ENCODE measurements at regions not wholly inside any gene's neighbourhood (a gene's known extent, or its start where the extent isn't known, plus 50 kb on each side); places are given as distances from the start of the nearest gene placed in this dataset.
"Not testable (repeated sequence)": the region's sequence is repeated elsewhere in the genome, so short reads cannot be mapped to it uniquely, and the experiment has no call there.

DNA sequence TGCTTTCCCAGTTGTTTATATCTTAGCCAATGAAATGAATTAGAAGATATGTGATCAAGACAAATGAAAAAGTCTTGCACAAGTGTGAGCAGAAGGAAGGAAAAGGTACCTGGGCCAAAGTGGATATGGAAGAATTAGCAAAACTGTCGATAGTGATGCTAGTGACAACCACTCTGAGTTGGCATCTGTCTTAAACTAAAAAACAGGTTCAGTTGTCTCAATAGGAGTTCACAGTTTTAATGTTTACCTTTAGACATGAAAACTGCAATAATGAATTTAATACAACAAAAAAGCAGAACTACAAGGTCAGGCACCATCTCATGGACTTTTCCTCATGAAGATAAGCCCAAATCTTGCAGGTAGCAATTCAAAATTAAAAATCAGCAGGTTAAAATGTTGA lies 688.5 kb downstream of the EFNB2 start:
- Histone ChIP-seq H3K9me3 (no peaks in the 10 kb centered on the region), H3K27ac (no peak overlapping the region), H3K27me3 (no peaks in the 10 kb centered on the region), H3K36me3 (no peaks in the 10 kb centered on the region), H3K4me3 (no peak overlapping the region), H3K4me1 (no peaks in the 10 kb centered on the region)
- DNase-seq: no peak
- TF ChIP-seq POLR2A (IDR thresholded peaks at IDR 0.05): no peak
- TF ChIP-seq, protein P1, sequence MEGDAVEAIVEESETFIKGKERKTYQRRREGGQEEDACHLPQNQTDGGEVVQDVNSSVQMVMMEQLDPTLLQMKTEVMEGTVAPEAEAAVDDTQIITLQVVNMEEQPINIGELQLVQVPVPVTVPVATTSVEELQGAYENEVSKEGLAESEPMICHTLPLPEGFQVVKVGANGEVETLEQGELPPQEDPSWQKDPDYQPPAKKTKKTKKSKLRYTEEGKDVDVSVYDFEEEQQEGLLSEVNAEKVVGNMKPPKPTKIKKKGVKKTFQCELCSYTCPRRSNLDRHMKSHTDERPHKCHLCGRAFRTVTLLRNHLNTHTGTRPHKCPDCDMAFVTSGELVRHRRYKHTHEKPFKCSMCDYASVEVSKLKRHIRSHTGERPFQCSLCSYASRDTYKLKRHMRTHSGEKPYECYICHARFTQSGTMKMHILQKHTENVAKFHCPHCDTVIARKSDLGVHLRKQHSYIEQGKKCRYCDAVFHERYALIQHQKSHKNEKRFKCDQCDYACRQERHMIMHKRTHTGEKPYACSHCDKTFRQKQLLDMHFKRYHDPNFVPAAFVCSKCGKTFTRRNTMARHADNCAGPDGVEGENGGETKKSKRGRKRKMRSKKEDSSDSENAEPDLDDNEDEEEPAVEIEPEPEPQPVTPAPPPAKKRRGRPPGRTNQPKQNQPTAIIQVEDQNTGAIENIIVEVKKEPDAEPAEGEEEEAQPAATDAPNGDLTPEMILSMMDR (IDR thresholded peaks at IDR 0.05): no peak
- intact Hi-C loops (cut with DNase I; ENCODE audit: low total_unique reads): no loop called here

DNA sequence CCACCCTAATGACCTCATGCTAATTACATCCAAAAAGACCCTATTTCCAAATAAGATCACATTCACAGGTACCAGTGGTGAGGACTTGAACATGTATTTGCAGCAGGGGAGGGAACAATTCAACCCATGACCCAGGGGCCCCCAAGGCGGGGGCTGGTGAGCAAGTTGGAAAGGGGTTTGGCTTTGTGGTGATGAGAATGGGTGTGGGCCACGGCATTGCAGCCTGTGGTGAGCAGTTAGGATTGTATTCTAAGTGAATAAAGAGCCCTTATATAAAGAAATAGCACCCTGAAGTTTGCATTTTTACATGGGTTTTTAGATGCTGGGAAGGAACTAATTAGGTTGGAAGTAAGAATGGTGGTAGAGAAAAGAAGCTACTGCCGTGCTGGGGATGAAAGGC lies 694.2 kb downstream of the EFNB2 start:
- Histone ChIP-seq H3K9me3 (no peaks in the 10 kb centered on the region), H3K4me3 (no peak overlapping the region), H3K36me3 (no peaks in the 10 kb centered on the region), H3K27ac (no peak overlapping the region), H3K27me3 (no peaks in the 10 kb centered on the region), H3K4me1 (no peaks in the 10 kb centered on the region)
- intact Hi-C loops (cut with DNase I; ENCODE audit: low total_unique reads): no loop called here
- no peak for DNase-seq
- TF ChIP-seq, protein P1 (IDR thresholded peaks at IDR 0.05): no peak
- no peak for TF ChIP-seq POLR2A (IDR thresholded peaks at IDR 0.05)

DNA sequence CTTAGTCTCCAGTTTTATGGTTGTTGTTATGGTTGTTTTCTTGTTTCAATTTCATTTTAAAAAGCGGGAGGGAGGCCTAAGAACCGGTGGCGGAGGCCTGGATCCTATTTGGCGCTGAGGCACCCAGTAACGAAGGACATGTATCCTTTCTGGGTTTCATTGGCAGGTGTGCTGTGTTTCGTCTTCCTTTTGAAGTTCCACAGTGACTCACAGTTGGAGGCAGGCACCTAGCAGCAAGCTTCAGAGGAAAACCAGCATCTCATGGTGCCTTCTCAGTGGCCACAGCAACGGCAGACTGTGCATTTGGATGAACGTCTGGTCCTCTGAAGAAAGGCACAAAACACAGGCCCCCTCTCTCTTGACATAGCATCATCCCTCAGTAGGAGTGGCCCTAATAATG lies 697.2 kb downstream of the EFNB2 start:
- Histone ChIP-seq H3K9me3 (no peaks in the 10 kb centered on the region), H3K27me3 (no peaks in the 10 kb centered on the region)

DNA sequence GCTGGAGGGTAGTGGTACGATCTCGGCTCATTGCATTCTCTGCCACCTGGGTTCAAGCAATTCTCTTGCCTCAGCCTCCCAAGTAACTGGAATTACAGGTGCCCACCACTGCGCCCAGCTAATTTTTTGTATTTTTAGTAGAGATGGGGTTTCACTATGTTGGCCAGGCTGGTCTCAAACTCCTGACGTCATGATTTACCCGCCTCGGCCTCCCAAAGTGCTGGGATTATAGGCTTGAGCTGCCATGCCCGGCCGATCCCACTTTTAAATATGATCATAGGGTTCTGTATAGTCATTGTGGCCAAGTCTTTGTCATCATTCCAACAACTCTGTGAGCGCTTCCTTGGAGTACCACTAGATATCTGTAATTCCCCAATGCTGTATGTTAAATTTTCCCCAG lies 698.2 kb downstream of the EFNB2 start:
- H3K27ac ChIP-seq; H3K4me1 ChIP-seq; H3K9me3 ChIP-seq; intact Hi-C loops (cut with DNase I; ENCODE audit: low total_unique reads); DNase-seq; H3K27me3 ChIP-seq; H3K4me3 ChIP-seq; H3K36me3 ChIP-seq: not testable (repeated sequence)

More for the DNA sequence above, 697.2 kb downstream of the EFNB2 start:
- Histone ChIP-seq H3K4me3 (no peak overlapping the region), H3K27ac (no peak overlapping the region), H3K36me3 (no peaks in the 10 kb centered on the region), H3K4me1 (no peaks in the 10 kb centered on the region)
- no peak for DNase-seq
- intact Hi-C loops (cut with DNase I; ENCODE audit: low total_unique reads): no loop called here
- TF ChIP-seq, protein P1 (IDR thresholded peaks at IDR 0.05): no peak
- TF ChIP-seq POLR2A (IDR thresholded peaks at IDR 0.05): no peak

DNA sequence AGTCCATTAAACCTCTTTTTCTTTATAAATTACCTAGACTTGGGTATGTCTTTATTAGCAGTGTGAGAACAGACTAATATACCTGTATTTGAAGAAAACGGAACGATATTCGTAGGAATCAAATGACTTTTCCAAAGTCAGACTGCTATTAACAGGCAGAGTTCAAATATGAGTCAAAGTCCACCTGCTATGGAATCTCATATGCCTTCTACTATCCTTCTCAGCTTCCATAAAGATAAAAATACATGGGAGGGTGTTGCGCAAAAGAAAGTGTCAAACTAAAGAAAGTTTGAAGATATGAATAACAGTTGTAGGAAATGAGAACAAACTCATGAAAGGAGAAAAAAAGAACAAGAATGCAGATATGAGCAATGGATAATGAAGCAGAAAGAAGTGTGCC lies 704.6 kb downstream of the EFNB2 start:
- intact Hi-C loops (cut with DNase I; ENCODE audit: low total_unique reads): no loop called here
- no peaks in the 10 kb centered on the region for H3K9me3 ChIP-seq
- no peaks in the 10 kb centered on the region for H3K36me3 ChIP-seq
- no peak overlapping the region for H3K27ac ChIP-seq
- TF ChIP-seq, protein P1 (IDR thresholded peaks at IDR 0.05): no peak
- DNase-seq: no peak
- no peak overlapping the region for H3K4me3 ChIP-seq
- no peaks in the 10 kb centered on the region for H3K27me3 ChIP-seq
- H3K4me1 ChIP-seq: no peaks in the 10 kb centered on the region

DNA sequence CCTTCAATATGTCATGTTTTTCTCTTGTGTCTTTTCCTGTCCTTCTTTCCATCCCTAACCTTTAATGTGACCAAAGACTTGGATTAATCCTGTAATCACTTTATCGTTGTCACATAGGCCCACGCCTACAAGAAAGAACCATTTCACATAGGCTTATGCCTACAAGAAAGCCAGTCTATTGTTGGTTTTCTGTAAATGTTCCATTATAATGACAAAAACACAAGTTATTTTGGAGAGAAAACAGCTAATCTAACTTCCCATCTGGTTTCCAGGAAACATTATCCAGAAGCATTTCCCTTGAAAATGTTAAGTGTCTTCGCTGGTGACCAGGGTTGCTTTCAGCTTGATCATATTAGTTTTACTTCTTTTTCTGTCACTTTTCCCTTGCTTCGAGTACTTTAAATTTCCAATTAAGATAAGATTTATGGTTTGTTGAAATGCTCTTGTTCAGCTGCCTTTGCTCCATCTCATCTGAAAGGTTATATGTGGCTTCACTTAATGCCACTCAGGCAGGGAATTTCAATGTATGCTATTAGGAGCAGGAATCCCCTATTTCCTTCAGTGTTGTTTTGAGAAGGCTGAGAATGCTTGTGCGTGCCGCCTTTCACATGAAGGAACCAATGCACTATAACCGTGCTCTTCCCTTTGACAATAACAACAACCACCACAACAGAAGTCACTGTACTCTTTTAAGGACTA lies 708.2 kb downstream of the EFNB2 start:
- Histone ChIP-seq H3K27ac (no peak overlapping the region), H3K9me3 (no peaks in the 10 kb centered on the region), H3K36me3 (no peaks in the 10 kb centered on the region), H3K27me3 (no peaks in the 10 kb centered on the region), H3K4me1 (no peaks in the 10 kb centered on the region), H3K4me3 (no peak overlapping the region)
- intact Hi-C loops (cut with DNase I; ENCODE audit: low total_unique reads): no loop called here
- TF ChIP-seq, protein P1 (IDR thresholded peaks at IDR 0.05): no peak
- no peak for DNase-seq
